RWPE1 (cell line): ENCODE measurements at regions not wholly inside any gene's neighbourhood (a gene's known extent, or its start where the extent isn't known, plus 50 kb on each side); places are given as distances from the start of the nearest gene placed in this dataset.
A peak's percentile ranks its signal among the peaks of the same experiment; 100 is the strongest.

Source experiments
- CTCF ChIA-PET: fragments of 350-600 bp; sonication (Branson Sonifier 250); formaldehyde crosslinking; extraction: SDS; loops from one replicate; lab custom pipeline; 2021; lab: Yijun Ruan, JAX
- POLR2A ChIA-PET: fragments of 400-600 bp; formaldehyde crosslinking; extraction: SDS; loops from one replicate; lab custom pipeline; 2020; ENCODE audit warnings: antibody characterized with exemption; ENCODE audit not compliant: low non-redundant PET; lab: Yijun Ruan, JAX
- DNase-seq: peaks from one replicate; pipeline ENCODE4 v3.0.0; 2012; ENCODE audit warnings: low spot score
- H3K27ac ChIP-seq: fragments of 450-650 bp; 2 replicates; pipeline ENCODE4 v1.5.1; 2017
- TF ChIP-seq, protein P1 (sequence below): fragments of 450-650 bp; conservative IDR thresholded peaks from 2 replicates; pipeline ENCODE4 v1.5.1; 2017; ENCODE audit warnings: low read depth, mild to moderate bottlenecking

DNA sequence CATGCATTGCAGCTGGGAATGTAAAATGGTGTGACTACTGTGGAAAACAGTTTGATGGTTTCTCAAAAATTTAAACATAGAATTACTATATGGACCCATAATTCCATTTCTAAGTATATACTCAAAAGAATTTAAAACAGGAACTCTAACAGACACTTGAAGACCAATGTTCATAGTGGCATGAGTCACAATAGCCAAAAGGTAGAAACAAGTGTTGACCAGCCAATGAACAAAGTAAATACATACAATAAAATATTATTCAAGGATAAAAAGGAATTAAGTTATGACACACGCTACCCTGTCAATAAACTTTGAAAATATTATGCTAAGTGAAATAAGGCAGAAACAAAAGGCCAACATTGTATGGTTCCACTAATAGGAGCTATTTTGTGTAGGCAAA, 357.4 kb upstream of the IL12A start:
- no peak for DNase-seq
- POLR2A ChIA-PET, result no interaction called here
- no peak overlapping the region for H3K27ac ChIP-seq
- TF ChIP-seq, protein P1, sequence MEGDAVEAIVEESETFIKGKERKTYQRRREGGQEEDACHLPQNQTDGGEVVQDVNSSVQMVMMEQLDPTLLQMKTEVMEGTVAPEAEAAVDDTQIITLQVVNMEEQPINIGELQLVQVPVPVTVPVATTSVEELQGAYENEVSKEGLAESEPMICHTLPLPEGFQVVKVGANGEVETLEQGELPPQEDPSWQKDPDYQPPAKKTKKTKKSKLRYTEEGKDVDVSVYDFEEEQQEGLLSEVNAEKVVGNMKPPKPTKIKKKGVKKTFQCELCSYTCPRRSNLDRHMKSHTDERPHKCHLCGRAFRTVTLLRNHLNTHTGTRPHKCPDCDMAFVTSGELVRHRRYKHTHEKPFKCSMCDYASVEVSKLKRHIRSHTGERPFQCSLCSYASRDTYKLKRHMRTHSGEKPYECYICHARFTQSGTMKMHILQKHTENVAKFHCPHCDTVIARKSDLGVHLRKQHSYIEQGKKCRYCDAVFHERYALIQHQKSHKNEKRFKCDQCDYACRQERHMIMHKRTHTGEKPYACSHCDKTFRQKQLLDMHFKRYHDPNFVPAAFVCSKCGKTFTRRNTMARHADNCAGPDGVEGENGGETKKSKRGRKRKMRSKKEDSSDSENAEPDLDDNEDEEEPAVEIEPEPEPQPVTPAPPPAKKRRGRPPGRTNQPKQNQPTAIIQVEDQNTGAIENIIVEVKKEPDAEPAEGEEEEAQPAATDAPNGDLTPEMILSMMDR, result no peak
- CTCF ChIA-PET, result interaction anchor here (0.6 kb wide), 1 partner anchor 71 kb away, joined by 3 read pairs; no protein-coding TSS in a partner anchor

DNA sequence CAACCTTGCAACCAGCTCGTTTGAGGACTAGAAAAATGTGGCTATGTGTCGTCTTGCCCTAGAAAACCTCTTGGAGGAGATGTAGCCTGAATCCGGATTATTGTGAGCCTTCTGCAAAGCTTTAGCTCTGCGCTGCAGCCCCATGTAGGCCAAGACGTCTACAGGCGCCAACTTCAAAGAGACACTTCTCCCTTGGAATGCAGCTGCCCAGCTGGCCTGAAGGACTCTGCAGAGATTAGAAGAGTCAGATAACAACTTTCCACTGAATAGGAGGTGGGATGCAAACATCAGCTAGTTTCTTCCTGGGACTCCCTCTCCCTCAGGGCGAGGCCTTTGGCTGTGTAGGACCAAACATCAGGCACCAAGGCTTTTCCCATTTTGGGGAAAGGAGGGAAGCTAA, 356.5 kb upstream of the IL12A start:
- CTCF ChIA-PET, result no interaction called here
- POLR2A ChIA-PET, result no interaction called here

DNA sequence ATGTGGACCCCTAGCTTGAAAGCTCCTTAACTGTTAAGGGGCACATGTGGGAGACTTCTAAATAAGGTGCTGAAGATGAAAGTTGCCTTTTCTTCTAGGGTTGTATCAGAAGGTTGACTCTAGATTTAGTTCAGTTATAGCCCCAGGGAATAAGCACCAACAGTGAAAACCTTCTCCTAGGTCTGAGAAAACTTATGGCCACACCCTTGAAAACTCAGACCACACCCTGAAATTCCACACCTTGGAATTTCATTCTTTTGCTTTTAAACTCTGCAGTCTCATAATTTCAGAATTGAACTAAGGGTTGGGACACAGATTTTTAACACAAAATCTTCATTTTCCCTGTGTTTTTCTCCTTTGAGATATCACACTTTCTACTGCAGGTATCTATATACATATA, 355.8 kb upstream of the IL12A start:
- ChIA-PET CTCF (interaction anchor here (0.7 kb wide), 1 partner anchor 132 kb away, joined by 3 read pairs; no protein-coding TSS in a partner anchor), POLR2A (no interaction called here)
- TF ChIP-seq, protein P1, result no peak
- peak; percentile 25 for DNase-seq
- no peak overlapping the region for H3K27ac ChIP-seq

More for the DNA sequence above, 356.5 kb upstream of the IL12A start:
- no peak for DNase-seq
- H3K27ac ChIP-seq, result no peak overlapping the region
- TF ChIP-seq, protein P1, result no peak

DNA sequence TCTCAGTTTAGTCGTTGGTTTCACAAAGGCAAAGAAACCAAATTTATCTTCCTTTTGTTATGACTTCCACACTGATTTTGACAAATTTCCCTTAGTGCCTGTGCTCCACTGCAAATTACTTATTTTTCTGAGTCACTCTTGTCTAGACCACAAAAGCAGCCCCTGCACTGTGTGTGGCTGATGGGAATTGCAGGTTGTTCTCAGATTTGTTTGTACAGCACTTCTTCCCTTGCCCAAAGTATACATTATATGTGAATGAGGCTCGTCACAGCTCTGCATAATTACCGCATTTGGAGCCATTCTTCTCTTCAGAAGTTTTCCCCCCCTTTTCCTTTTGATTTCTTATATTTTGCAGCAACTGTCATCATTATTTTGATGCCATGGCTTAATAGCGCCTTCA, 354.2 kb upstream of the IL12A start:
- CTCF ChIA-PET, result no interaction called here
- DNase-seq, result no peak
- H3K27ac ChIP-seq, result no peak overlapping the region
- POLR2A ChIA-PET, result no interaction called here
- TF ChIP-seq, protein P1, result no peak

DNA sequence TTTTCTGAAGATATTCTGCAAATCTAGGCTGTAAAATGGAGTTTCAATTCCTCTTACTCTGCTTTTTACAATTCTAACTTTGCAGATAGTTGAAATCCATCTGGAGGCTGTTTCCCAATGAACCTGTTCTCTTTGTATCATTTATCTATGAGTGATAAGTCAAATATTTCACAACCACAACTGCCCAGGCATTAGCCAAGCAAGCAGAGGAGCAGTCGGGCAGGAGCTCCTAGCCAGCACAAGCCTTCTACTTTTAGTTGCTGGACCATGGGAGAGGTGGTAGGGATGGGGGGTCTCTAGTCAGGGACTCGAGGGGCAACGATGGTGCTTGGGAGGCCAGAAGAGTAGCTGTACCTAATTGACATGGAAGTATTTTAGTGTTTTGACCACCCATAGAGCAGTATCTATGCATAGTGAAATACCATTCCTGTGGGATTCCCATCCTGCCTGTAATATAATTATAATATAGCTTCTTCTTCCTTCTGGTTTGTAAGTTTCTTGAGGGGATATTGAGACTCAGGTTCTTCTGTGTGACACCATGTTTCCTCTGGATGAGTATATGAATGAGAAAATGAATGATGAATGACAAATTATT, 353.5 kb upstream of the IL12A start:
- DNase-seq, result peak; percentile 26
- H3K27ac ChIP-seq, result no peak overlapping the region
- POLR2A ChIA-PET, result no interaction called here
- TF ChIP-seq, protein P1, result no peak
- CTCF ChIA-PET, result interaction anchor here (0.6 kb wide), 1 partner anchor 162 kb away, joined by 3 read pairs; no protein-coding TSS in a partner anchor

DNA sequence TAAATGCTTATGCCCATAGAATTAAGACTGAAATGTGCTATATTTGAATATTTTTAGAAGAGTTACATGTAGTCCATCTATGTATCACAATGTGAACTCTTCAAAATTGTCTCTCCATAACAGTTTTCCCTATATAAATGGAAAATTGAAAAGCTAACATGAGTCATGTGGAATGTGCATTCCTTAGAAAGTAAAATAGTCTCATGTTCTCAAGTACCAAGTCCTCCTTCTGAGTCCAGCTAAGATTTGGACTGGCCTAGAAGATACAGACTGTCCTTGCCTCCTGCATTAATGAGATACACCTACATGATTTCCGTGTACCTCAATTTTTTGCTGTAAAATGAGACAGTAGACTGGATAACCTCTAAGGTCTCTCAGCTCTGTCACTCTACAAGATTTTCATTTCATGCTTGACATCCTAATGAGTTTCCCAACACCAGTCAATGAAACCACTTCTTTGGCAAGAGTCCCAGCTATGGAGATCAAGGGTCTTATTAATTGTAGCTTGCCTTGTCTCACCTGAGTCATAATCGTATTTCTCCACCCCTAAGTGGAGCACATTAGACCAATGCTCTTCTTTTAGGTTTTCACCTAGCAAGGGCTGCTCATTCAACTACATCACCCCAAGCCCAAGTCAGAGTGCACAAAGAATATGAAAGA, 350.6 kb upstream of the IL12A start:
- DNase-seq, result peak; percentile 29
- POLR2A ChIA-PET, result no interaction called here
- H3K27ac ChIP-seq, result no peak overlapping the region
- TF ChIP-seq, protein P1, result no peak
- CTCF ChIA-PET, result interaction anchor here (0.7 kb wide), 1 partner anchor 61 kb away, joined by 4 read pairs; no protein-coding TSS in a partner anchor
